T-cell (primary cell): ENCODE measurements at regions not wholly inside any gene's neighbourhood (a gene's known extent, or its start where the extent isn't known, plus 50 kb on each side); places are given as distances from the start of the nearest gene placed in this dataset.

Experiments
- ATAC-seq, 4 experiments: fragments of 200-7000 bp in 3 of 4; fragments of 150-1000 bp in 1 of 4; cut with Tn5 transposase; replicated peaks in 1 of 4; 1 replicate in 3 of 4; 2 replicates in 1 of 4; pipeline ENCODE4 v1.10.0; 2021; ENCODE audit warnings: moderate library complexity in 3 of 4, mild to moderate bottlenecking in 2 of 4, moderate number of reproducible peaks in 1 of 4
- CTCF ChIA-PET, 2 donors: fragments of 300-600 bp; sonication (Branson Sonifier 250); formaldehyde crosslinking; loops; one replicate each; lab custom pipeline; 2022; ENCODE audit warnings: antibody characterized with exemption in 2 of 2; lab: Charles Lee
- POLR2A ChIA-PET, 2 donors: fragments of 300-600 bp; sonication (Branson Sonifier 250); formaldehyde crosslinking; loops; one replicate each; lab custom pipeline; 2022; ENCODE audit warnings: antibody characterized with exemption in 2 of 2; lab: Charles Lee
- DNase-seq, 35 experiments: peaks; one replicate each; pipeline versions ENCODE4 v3.0.0 to v3.0.0-alpha.2; 2013 to 2023
- H3K27ac ChIP-seq: one replicate; pipeline ENCODE4 v1.5.1; 2013; ENCODE audit warnings: low read length
- H3K27me3 ChIP-seq, 2 experiments: replicated peaks in 1 of 2; 1 replicate in 1 of 2; 2 replicates in 1 of 2; pipeline versions ENCODE4 v1.6.1 to v1.7.0; 2013; ENCODE audit warnings: low read length in 1 of 2, mixed read lengths in 1 of 2; ENCODE audit not compliant: control insufficient read depth in 2 of 2, insufficient read depth in 2 of 2; ENCODE audit errors: extremely low read depth in 1 of 2
- H3K36me3 ChIP-seq, 2 donors: 1 replicate in 1 of 2; 2 replicates in 1 of 2; pipeline versions ENCODE4 v1.6.1 to v1.7.0; 2013; ENCODE audit warnings: low read length in 1 of 2; ENCODE audit not compliant: control insufficient read depth in 2 of 2, insufficient read depth in 1 of 2; ENCODE audit errors: extremely low read depth in 1 of 2
- H3K4me1 ChIP-seq, 2 experiments: 1 replicate in 1 of 2; 2 replicates in 1 of 2; pipeline versions ENCODE4 v1.6.1 to v1.7.0; 2013; ENCODE audit warnings: low read length in 2 of 2, mixed read lengths in 1 of 2; ENCODE audit not compliant: insufficient read depth in 2 of 2, control insufficient read depth in 1 of 2; ENCODE audit errors: extremely low read depth in 1 of 2
- H3K4me3 ChIP-seq, 2 donors: 1 replicate in 1 of 2; 2 replicates in 1 of 2; pipeline versions ENCODE4 v1.5.1 to v1.7.0; 2013; ENCODE audit warnings: mild to moderate bottlenecking in 2 of 2, low read length in 1 of 2, moderate library complexity in 1 of 2; ENCODE audit not compliant: control insufficient read depth in 1 of 2; ENCODE audit errors: extremely low read depth in 1 of 2
- H3K9me3 ChIP-seq: 2 replicates; pipeline ENCODE4 v1.7.0; 2013
- H3K27ac Mint-ChIP-seq, 2 donors: one replicate each; pipeline ENCODE4 v1.8.0; 2020 to 2021; ENCODE audit warnings: mild to moderate bottlenecking in 2 of 2, mixed read lengths in 2 of 2
- H3K27me3 Mint-ChIP-seq, 2 donors: one replicate each; pipeline ENCODE4 v1.8.0; 2021 to 2022; ENCODE audit warnings: mixed read lengths in 2 of 2
- H3K36me3 Mint-ChIP-seq: one replicate; pipeline ENCODE4 v1.8.0; 2021; ENCODE audit warnings: mixed read lengths
- H3K4me1 Mint-ChIP-seq, 3 donors: one replicate each; pipeline ENCODE4 v1.8.0; 2020 to 2022; ENCODE audit warnings: mixed read lengths in 3 of 3, mild to moderate bottlenecking in 1 of 3
- H3K4me3 Mint-ChIP-seq, 3 donors: one replicate each; pipeline ENCODE4 v1.8.0; 2020 to 2022; ENCODE audit warnings: mild to moderate bottlenecking in 3 of 3, mixed read lengths in 3 of 3, moderate library complexity in 3 of 3
- H3K9me3 Mint-ChIP-seq, 3 donors: one replicate each; pipeline ENCODE4 v1.8.0; 2020 to 2022; ENCODE audit warnings: mixed read lengths in 3 of 3
- WGBS: methylation state at CpG from one replicate; pipeline ENCODE4 v1.1.5; 2013; ENCODE audit warnings: missing lambda C conversion rate; ENCODE audit not compliant: insufficient coverage; 5-methylcytosine and 5-hydroxymethylcytosine counted together

GRCh38 chr3:96101006-96101560, 713.3 kb upstream of the EPHA6 start:
- Histone ChIP-seq H3K27ac (no peak overlapping the region), H3K36me3 (no peaks in the 10 kb centered on the region), H3K4me3 (no peak overlapping the region), H3K27me3 (no peaks in the 10 kb centered on the region), H3K4me1 (no peaks in the 10 kb centered on the region), H3K9me3 (no peaks in the 10 kb centered on the region)
- peaks cover 4 to 11% (median 10%) of the 10 kb centered on the region in 3 donors for H3K9me3 Mint-ChIP-seq
- H3K4me3 Mint-ChIP-seq, result no peak overlapping the region
- no peaks in the 10 kb centered on the region for H3K36me3 Mint-ChIP-seq
- ChIA-PET POLR2A (no interaction called here), CTCF (no interaction called here)
- no CpG with 5 or more reads among the region's 2 CpGs for WGBS
- no peak for ATAC-seq
- no peak overlapping the region for H3K27ac Mint-ChIP-seq
- no peaks in the 10 kb centered on the region for H3K4me1 Mint-ChIP-seq
- no peaks in the 10 kb centered on the region for H3K27me3 Mint-ChIP-seq
- DNase-seq, result no peak

- no peak for DNase-seq
- Mint-ChIP-seq H3K36me3 (no peaks in the 10 kb centered on the region), H3K27me3 (no peaks in the 10 kb centered on the region), H3K4me3 (no peak overlapping the region), H3K9me3 (peaks cover 3 to 7% (median 3%) of the 10 kb centered on the region in 3 donors), H3K4me1 (no peaks in the 10 kb centered on the region), H3K27ac (no peak overlapping the region)
- Histone ChIP-seq H3K36me3 (no peaks in the 10 kb centered on the region), H3K27ac (no peak overlapping the region), H3K4me1 (no peaks in the 10 kb centered on the region), H3K27me3 (no peaks in the 10 kb centered on the region), H3K9me3 (peaks cover 5% of the 10 kb centered on the region), H3K4me3 (no peak overlapping the region)
- no CpG with 5 or more reads among the region's 2 CpGs for WGBS
- ChIA-PET POLR2A (no interaction called here), CTCF (no interaction called here)
- no peak for ATAC-seq
Observed at GRCh38 chr3:96106701-96107100, 707.7 kb upstream of the EPHA6 start.
